SJSA1 (cell line): ENCODE measurements at regions not wholly inside any gene's neighbourhood (a gene's known extent, or its start where the extent isn't known, plus 50 kb on each side); places are given as distances from the start of the nearest gene placed in this dataset.
A peak's percentile ranks its signal among the peaks of the same experiment; 100 is the strongest.
"Not testable (repeated sequence)": the region's sequence is repeated elsewhere in the genome, so short reads cannot be mapped to it uniquely, and the experiment has no call there.

Experiments used
- DNase-seq, 2 experiments: peaks; one replicate each; pipeline ENCODE4 v3.0.0-alpha.2; 2015 to 2020; ENCODE audit warnings: low spot score in 2 of 2, low read depth in 1 of 2
- H3K27ac ChIP-seq: fragments of 250-450 bp; sonication (Bioruptor Pico); 2 replicates; pipeline ENCODE4 v1.5.1; 2020; ENCODE audit warnings: mild to moderate bottlenecking, moderate library complexity
- H3K27me3 ChIP-seq: fragments of 250-450 bp; sonication (Bioruptor Pico); replicated peaks from 2 replicates; pipeline ENCODE4 v1.5.1; 2020; ENCODE audit warnings: mild to moderate bottlenecking, moderate library complexity
- H3K36me3 ChIP-seq: fragments of 250-450 bp; sonication (Bioruptor Pico); 2 replicates; pipeline ENCODE4 v1.5.1; 2020; ENCODE audit warnings: mild to moderate bottlenecking
- H3K4me1 ChIP-seq: fragments of 250-450 bp; sonication (Bioruptor Pico); replicated peaks from 2 replicates; pipeline ENCODE4 v1.6.1; 2021; ENCODE audit warnings: mild to moderate bottlenecking
- H3K4me3 ChIP-seq: fragments of 250-450 bp; sonication (Bioruptor Pico); 2 replicates; pipeline ENCODE4 v1.5.1; 2020; ENCODE audit warnings: mild to moderate bottlenecking
- H3K9me3 ChIP-seq: fragments of 250-450 bp; sonication (Bioruptor Pico); replicated peaks from 2 replicates; pipeline ENCODE4 v1.5.1; 2020; ENCODE audit warnings: mild to moderate bottlenecking

DNA sequence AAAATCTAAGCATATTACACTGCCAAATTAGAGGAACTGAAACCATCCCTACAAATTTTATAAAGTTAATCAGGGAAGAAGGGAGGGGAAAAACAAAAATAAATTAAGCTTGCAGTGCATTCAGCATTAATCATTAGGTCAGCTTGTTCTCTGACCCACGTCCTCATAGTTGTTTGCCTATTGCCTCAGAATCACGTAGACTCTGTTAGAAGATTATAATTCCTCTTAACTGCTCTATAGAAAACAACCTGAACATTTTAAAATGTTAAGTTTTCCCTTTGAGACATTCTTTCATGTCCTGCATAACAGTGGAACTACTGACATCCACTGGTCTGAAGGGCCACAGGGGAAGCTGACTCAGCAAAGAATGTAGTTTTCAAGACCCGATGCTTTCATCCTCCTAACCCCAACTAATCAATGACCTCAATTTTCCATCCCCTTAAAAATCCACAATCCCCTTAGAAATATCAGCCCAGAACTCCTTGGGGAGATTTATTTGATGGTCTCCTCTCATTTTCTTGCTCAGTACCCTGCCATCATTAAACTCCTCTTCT, 112.4 kb downstream of the FBXO4 start:
- H3K27ac ChIP-seq = no peak overlapping the region
- H3K4me1 ChIP-seq = no peaks in the 10 kb centered on the region

DNA sequence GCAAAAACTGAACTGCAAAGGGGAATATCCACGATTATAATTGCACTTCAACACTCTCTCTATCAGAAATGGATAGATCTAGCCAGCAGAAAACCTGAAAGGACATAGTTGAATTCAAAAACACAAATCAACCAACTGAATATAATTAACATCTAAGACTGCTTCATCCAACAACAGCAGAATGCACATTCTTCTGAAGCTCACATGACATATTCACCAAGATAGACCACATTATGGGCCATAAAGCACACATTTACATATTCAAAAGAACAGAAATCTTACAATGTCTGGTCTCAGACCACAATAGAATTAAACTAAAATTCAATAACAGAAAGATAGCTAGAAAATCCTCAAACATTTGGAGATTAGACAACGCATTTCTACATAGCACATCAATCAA, 118.3 kb downstream of the FBXO4 start:
- Histone ChIP-seq H3K4me1 (no peaks in the 10 kb centered on the region), H3K4me3 (no peak overlapping the region), H3K27ac (no peak overlapping the region), H3K36me3 (no peaks in the 10 kb centered on the region), H3K27me3 (no peaks in the 10 kb centered on the region), H3K9me3 (no peaks in the 10 kb centered on the region)
- DNase-seq = no peak

More for the DNA sequence above, 112.4 kb downstream of the FBXO4 start:
- DNase-seq = no peak
- no peak overlapping the region for H3K4me3 ChIP-seq
- no peaks in the 10 kb centered on the region for H3K27me3 ChIP-seq
- H3K9me3 ChIP-seq = no peaks in the 10 kb centered on the region
- H3K36me3 ChIP-seq = no peaks in the 10 kb centered on the region

DNA sequence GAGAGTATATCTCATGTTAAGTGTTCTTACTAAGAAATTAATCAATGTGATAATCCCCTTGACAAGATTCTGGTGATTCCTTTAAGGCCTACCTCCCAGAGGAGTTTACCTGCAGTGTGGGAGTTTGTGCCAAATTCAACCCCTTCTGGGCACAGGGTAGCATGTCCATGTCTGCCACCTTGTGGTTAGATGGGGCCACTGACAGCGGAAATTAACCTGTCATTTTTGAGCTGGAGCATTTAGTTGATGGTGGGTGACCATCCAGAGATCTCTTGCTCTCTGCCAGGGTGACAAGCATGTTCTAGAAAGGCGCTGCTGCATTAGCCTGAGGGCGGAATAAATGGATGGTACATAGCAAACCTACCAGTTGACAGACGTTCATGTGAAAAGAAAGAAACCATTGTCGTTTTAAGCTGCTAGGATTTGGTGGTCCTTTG, 132.2 kb downstream of the FBXO4 start:
- Histone ChIP-seq H3K4me3 (no peak overlapping the region), H3K36me3 (no peaks in the 10 kb centered on the region), H3K4me1 (no peaks in the 10 kb centered on the region), H3K27ac (no peak overlapping the region), H3K9me3 (no peaks in the 10 kb centered on the region), H3K27me3 (no peaks in the 10 kb centered on the region)
- peak in 1 of 2 experiments; percentile 33 for DNase-seq

DNA sequence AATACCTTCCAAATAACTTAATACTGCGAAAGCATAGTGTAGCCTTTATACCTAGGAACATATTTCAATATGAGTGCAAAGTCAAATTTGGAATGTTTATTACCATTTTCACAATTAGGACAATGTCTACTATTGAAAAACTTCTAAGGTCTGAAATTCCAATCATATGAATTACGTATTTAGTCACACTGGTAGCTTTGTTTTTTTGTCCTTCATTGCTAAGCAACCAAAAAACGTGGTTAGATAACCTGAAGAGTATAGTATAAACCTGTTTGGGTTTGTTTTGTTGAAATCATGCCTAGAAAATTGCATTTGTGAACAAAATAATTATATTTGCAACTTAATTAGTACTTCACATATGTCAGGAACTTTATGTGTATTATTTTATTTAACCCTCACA, 134.2 kb downstream of the FBXO4 start:
- H3K27ac ChIP-seq = no peak overlapping the region
- no peaks in the 10 kb centered on the region for H3K36me3 ChIP-seq
- no peaks in the 10 kb centered on the region for H3K4me1 ChIP-seq
- DNase-seq = no peak
- H3K9me3 ChIP-seq = no peaks in the 10 kb centered on the region
- no peaks in the 10 kb centered on the region for H3K27me3 ChIP-seq
- H3K4me3 ChIP-seq = no peak overlapping the region

DNA sequence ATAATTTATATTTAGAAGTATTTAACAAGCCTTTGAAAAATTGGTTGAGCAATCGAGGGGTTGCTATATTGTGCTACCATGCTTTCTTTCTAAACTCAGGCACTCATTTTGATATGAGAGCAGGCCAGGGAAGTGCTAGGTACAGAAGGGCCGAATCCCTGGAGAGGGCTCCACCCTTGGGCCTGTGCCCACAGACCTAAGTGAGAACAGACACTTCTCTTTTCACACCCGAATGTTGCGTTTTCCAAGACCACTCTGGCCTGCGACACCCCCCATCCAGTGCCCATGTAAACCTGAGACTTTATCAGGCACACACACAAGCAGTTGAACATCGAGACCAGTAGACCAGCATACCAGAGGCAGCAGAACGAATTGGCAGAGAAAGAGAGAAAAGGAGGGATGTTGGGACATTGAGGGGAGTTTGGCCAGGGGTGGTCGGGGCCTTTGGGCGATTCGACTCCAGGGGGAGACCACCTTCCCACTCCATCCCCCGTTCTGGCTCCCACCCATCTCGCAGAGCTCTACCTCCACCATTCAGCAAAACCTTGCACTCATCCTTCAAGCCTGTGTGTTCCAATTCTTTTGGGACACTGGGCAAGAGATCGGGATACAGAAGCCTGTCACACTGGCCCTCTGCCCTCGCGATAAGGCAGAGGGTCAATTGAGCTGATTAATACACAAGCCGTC, 134.8 kb downstream of the FBXO4 start:
- no peaks in the 10 kb centered on the region for H3K9me3 ChIP-seq
- no peak for DNase-seq
- no peaks in the 10 kb centered on the region for H3K4me1 ChIP-seq
- H3K27me3 ChIP-seq = no peaks in the 10 kb centered on the region
- no peak overlapping the region for H3K27ac ChIP-seq
- no peaks in the 10 kb centered on the region for H3K36me3 ChIP-seq
- no peak overlapping the region for H3K4me3 ChIP-seq

DNA sequence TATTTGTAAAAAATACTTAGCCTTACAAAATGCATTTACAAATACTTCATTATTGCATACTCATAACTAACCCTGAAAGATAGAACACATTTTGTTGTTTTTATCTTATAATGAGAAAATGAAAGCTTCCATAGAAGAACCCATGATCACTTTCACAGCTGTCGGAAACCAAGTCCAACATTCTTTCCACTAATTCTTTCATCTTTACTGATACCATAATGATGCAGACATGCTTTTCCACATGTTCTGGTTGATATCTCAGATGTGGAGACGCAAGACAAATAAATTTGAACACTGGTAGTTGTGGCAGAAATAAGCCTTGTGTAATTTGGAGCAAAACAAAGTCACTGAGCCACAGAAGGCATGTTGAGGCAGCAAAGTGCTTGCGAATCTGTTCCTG, 136.0 kb downstream of the FBXO4 start:
- no peaks in the 10 kb centered on the region for H3K4me1 ChIP-seq
- no peaks in the 10 kb centered on the region for H3K9me3 ChIP-seq
- no peak overlapping the region for H3K4me3 ChIP-seq
- DNase-seq = no peak
- no peaks in the 10 kb centered on the region for H3K36me3 ChIP-seq
- H3K27ac ChIP-seq = no peak overlapping the region
- H3K27me3 ChIP-seq = no peaks in the 10 kb centered on the region

DNA sequence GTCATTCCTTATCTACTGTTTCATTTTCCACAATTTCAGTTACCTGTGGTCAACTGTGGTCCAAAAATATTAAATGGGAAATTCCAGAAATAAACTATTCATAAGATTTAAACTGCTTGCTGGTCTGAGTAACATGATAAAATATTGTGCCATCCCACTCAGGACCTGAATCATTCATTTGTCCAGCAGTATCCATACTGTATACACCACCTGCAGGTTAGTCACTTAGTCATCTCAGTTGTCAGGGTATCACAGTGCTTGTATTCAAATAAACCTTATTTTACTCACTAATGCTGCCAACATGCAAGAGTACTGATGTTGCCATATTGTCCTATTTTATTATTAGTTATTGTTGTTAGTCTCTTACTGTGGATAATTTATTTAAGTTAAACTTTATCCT, 139.7 kb downstream of the FBXO4 start:
- Histone ChIP-seq H3K4me3 (no peak overlapping the region), H3K36me3 (no peaks in the 10 kb centered on the region), H3K27me3 (no peaks in the 10 kb centered on the region), H3K27ac (no peak overlapping the region), H3K4me1 (no peaks in the 10 kb centered on the region), H3K9me3 (no peaks in the 10 kb centered on the region)
- DNase-seq = no peak

DNA sequence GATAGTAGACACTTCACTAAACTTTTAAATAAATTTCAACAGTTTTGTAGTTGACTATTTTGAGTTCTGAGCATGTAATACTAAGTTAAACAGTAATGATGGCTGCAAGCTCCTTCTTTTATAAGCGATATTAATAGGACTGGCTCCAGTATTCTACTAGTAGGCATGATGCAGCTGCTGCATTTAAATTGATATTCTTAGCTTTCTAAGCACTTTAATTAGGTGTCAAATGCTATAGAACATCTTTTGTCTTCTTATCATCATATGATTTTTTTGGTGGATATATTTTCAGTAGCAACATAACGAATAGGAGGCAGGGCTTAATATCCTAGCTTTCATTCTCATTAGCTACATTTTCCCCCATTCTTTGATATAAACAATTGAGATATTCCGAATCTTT, 141.1 kb downstream of the FBXO4 start:
- H3K4me1 ChIP-seq = no peaks in the 10 kb centered on the region
- no peaks in the 10 kb centered on the region for H3K9me3 ChIP-seq
- H3K36me3 ChIP-seq = no peaks in the 10 kb centered on the region
- no peak for DNase-seq
- H3K4me3 ChIP-seq = no peak overlapping the region
- H3K27ac ChIP-seq = no peak overlapping the region
- no peaks in the 10 kb centered on the region for H3K27me3 ChIP-seq

DNA sequence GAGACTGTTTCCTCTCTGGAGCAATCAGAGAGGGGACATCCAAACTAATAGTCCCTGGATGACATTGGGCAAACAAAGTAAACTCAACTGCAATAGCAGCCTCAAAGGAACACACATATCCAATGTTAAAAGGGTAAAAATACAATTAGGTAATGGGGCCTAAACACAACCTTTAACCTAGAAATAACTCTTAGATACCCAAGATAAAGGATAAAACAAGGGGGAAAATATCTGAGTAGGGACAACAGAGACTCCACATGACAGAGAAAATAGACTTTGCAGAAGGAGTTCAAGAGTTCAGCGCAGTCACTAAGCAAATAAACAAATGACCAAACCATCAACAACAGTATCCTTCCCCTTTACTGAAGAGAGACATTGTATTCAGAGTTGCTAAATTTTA, 149.3 kb downstream of the FBXO4 start:
- no peaks in the 10 kb centered on the region for H3K27me3 ChIP-seq
- DNase-seq = no peak
- H3K36me3 ChIP-seq = no peaks in the 10 kb centered on the region
- H3K9me3 ChIP-seq = no peaks in the 10 kb centered on the region
- H3K4me1 ChIP-seq = no peaks in the 10 kb centered on the region
- no peak overlapping the region for H3K4me3 ChIP-seq
- H3K27ac ChIP-seq = no peak overlapping the region

DNA sequence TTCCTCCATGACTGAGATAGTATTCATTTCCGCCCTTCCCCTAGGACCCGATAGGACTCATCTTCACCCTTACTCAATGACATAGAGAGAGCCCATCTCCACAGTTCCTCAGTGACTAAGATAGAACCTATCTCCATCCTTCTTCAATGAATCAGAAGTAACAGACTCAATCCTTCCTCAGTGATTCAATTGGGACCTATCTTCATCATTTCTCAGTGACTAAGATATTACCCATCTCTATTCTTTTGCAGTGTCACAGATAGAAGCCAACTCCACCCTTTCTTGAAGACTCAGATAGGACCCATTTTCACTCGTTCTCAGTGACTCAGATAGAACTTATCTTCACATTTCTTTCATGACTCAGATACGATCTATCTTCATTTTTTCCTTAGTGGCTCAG, 164.6 kb downstream of the FBXO4 start:
- no peaks in the 10 kb centered on the region for H3K36me3 ChIP-seq

DNA sequence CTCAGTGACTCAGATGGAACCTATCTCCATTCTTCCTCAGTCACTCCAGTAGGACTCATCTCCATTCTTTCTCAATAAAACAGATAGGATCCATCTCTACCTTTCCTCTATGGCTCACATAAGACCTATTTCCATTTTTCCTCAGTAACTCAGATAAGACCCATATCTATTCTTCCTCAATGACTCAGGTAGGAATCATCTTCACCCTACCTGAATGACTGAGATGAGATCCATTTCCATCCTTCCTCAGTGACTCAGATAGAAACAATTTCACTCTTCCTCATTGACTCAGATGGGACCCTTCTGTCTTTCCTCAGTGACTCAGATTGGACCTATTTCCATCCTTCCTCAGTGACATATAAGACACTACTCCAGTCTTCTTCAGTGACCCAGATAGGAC, 165.1 kb downstream of the FBXO4 start:
- no peaks in the 10 kb centered on the region for H3K9me3 ChIP-seq
- no peak overlapping the region for H3K4me3 ChIP-seq

More for the DNA sequence above, 164.6 kb downstream of the FBXO4 start:
- Histone ChIP-seq H3K9me3 (no peaks in the 10 kb centered on the region), H3K27ac (no peak overlapping the region), H3K4me3 (no peak overlapping the region), H3K27me3 (no peaks in the 10 kb centered on the region), H3K4me1 (no peaks in the 10 kb centered on the region)
- no peak for DNase-seq

DNA sequence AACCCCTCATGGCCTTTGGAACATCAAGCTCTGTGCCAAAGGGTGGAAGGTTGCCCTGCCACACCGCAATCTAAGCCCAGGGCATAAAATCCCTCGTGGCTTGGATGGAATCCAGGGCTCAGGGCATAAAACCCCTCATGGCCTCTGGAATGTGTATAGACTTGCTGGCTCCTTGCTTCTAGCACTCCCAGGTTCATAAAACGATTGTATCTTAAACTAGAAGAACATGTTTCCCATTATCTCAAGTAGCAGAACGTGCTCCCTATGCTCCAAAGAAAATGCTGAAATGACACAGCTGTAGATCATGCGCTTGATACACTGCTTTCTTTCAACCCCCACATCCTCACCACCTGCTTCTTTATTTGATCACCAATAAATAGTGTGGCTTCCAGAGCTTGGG, 174.8 kb downstream of the FBXO4 start:
- not testable (repeated sequence) for H3K9me3 ChIP-seq, H3K4me3 ChIP-seq, H3K4me1 ChIP-seq, DNase-seq, H3K36me3 ChIP-seq, H3K27me3 ChIP-seq, H3K27ac ChIP-seq

More for the DNA sequence above, 165.1 kb downstream of the FBXO4 start:
- Histone ChIP-seq H3K4me1 (no peaks in the 10 kb centered on the region), H3K36me3 (no peaks in the 10 kb centered on the region), H3K27me3 (no peaks in the 10 kb centered on the region), H3K27ac (no peak overlapping the region)
- no peak for DNase-seq

DNA sequence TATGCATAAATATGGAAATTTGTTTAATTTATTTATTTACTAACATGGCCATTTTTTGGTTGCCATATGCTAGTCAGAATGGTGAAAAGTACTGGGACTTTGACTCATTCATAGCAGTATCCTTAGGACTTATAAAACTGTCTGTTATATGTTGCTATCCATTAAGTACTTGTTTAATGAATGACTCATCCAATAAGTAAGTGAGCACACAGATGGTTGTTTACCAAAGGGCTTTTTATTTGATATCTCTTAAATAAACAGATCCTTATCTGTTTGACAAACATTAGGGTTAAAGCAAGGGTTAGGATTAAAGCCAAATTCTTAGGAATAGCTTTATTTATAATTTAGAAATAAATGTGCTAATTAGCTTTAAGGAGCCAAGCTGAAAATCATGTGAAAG, 183.4 kb downstream of the FBXO4 start:
- DNase-seq = no peak
- H3K27me3 ChIP-seq = no peaks in the 10 kb centered on the region
- no peaks in the 10 kb centered on the region for H3K4me1 ChIP-seq
- no peak overlapping the region for H3K4me3 ChIP-seq
- no peaks in the 10 kb centered on the region; the same call in none of the 2 replicates for H3K9me3 ChIP-seq
- no peak overlapping the region for H3K27ac ChIP-seq
- no peaks in the 10 kb centered on the region for H3K36me3 ChIP-seq

DNA sequence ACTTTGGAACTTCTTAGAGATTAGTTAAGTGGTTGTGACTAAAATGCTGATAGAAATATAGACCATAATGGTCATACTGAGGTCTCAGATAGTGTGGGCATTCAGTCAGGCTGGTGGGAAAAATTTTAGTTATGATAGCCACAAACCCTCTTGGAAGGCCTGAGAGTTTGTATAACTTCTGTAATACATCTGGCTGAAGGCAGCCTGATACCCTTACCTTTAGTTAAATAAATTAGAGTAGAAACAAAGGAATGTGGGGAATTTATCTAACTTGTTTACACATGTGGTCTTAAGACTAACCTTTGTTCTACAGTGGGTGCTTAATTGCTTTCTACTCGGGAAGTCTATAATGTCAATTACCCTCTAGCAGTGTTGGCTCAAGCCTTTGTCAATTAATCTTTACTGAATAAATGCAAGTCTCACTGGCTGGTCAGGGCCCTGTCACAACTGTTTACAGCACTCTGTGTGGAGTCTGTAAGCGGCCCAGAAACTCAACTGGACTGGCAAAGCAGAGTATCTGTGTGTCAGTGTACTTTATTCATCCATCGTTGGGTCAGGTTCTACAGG, 184.0 kb downstream of the FBXO4 start:
- H3K27ac ChIP-seq = no peak overlapping the region
- no peaks in the 10 kb centered on the region for H3K4me1 ChIP-seq
- H3K4me3 ChIP-seq = no peak overlapping the region
- no peaks in the 10 kb centered on the region; the same call in none of the 2 replicates for H3K9me3 ChIP-seq
- H3K27me3 ChIP-seq = no peaks in the 10 kb centered on the region
- H3K36me3 ChIP-seq = no peaks in the 10 kb centered on the region
- DNase-seq = no peak
